ENCODE measurements at regions not wholly inside any gene's neighbourhood (a gene's known extent, or its start where the extent isn't known, plus 50 kb on each side); places are given as distances from the start of the nearest gene placed in this dataset.

- intact Hi-C loops (cut with DNase I) = no loop called here
- WGBS, 2 donors = 67 to 69% methylated on average over 2 of the region's 2 CpGs
- Histone ChIP-seq H3K27me3 (no peaks in the 10 kb centered on the region), H3K27ac (no peak overlapping the region), H3K36me3 (replicated peaks in 1 of 2; ENCODE audit: insufficient read depth in 1 of 2, low read depth in 2 of 2) (no peaks in the 10 kb centered on the region), H3K4me3 (no peak overlapping the region), H3K9me3 (no peaks in the 10 kb centered on the region), H3K4me1 (no peaks in the 10 kb centered on the region)
- TF ChIP-seq, protein P1, sequence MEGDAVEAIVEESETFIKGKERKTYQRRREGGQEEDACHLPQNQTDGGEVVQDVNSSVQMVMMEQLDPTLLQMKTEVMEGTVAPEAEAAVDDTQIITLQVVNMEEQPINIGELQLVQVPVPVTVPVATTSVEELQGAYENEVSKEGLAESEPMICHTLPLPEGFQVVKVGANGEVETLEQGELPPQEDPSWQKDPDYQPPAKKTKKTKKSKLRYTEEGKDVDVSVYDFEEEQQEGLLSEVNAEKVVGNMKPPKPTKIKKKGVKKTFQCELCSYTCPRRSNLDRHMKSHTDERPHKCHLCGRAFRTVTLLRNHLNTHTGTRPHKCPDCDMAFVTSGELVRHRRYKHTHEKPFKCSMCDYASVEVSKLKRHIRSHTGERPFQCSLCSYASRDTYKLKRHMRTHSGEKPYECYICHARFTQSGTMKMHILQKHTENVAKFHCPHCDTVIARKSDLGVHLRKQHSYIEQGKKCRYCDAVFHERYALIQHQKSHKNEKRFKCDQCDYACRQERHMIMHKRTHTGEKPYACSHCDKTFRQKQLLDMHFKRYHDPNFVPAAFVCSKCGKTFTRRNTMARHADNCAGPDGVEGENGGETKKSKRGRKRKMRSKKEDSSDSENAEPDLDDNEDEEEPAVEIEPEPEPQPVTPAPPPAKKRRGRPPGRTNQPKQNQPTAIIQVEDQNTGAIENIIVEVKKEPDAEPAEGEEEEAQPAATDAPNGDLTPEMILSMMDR (IDR thresholded peaks at IDR 0.05) = no peak
- no peak for TF ChIP-seq POLR2A (IDR thresholded peaks at IDR 0.05)
- no peak for ATAC-seq
- DNase-seq = no peak
These were observed 116.9 kb upstream of the KLF3 start for GRCh38 chr4:38547052-38547451.

DNA sequence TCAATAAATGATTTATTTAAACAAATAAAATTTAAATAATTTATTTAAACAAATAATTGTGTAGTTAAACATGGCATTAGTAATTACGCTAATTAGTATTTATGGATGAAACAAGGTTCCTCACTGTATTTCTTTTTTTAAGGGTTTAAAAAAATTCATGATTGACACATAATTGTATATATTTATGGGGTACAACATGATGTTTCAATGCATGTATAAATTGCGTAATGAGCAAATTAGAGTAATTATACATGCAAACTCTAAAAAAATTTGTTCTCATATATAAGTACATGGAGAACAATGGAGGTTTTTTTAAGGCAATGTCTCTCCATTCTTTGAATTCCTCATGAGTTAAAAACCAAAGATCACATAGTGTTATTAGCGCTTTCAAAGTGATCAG lies 115.7 kb upstream of the KLF3 start:
- Histone ChIP-seq H3K36me3 (replicated peaks in 1 of 2; ENCODE audit: insufficient read depth in 1 of 2, low read depth in 2 of 2) (no peaks in the 10 kb centered on the region), H3K27ac (no peak overlapping the region), H3K4me1 (no peaks in the 10 kb centered on the region), H3K27me3 (no peaks in the 10 kb centered on the region), H3K9me3 (no peaks in the 10 kb centered on the region), H3K4me3 (no peak overlapping the region)
- intact Hi-C loops (cut with DNase I) = no loop called here
- no peak for TF ChIP-seq POLR2A (IDR thresholded peaks at IDR 0.05)
- ATAC-seq = no peak
- 93 to 94% methylated on average over 3 of the region's 3 CpGs for WGBS, 2 donors
- DNase-seq = no peak

- no peak for TF ChIP-seq POLR2A (IDR thresholded peaks at IDR 0.05)
- TF ChIP-seq, protein P1 (IDR thresholded peaks at IDR 0.05) = no peak
- 87 to 94% methylated on average over 6 of the region's 6 CpGs for WGBS, 2 donors
These were observed 104.6 kb upstream of the KLF3 start for GRCh38 chr4:38559374-38559773.

GRCh38 chr4:38560340-38560739 lies 103.7 kb upstream of the KLF3 start:
- ATAC-seq = no peak
- intact Hi-C loops (cut with DNase I) = no loop called here
- Histone ChIP-seq H3K27me3 (no peaks in the 10 kb centered on the region), H3K4me1 (no peaks in the 10 kb centered on the region), H3K4me3 (no peak overlapping the region), H3K36me3 (replicated peaks in 1 of 2; ENCODE audit: insufficient read depth in 1 of 2, low read depth in 2 of 2) (no peaks in the 10 kb centered on the region), H3K9me3 (no peaks in the 10 kb centered on the region), H3K27ac (no peak overlapping the region)
- TF ChIP-seq, protein P1 (IDR thresholded peaks at IDR 0.05) = no peak
- TF ChIP-seq POLR2A (IDR thresholded peaks at IDR 0.05) = no peak
- no peak for DNase-seq
- WGBS, 2 donors = 77 to 78% methylated on average over 6 of the region's 6 CpGs

More at GRCh38 chr4:38559374-38559773, 104.6 kb upstream of the KLF3 start:
- Histone ChIP-seq H3K9me3 (no peaks in the 10 kb centered on the region), H3K36me3 (replicated peaks in 1 of 2; ENCODE audit: insufficient read depth in 1 of 2, low read depth in 2 of 2) (no peaks in the 10 kb centered on the region), H3K27ac (no peak overlapping the region), H3K4me1 (no peaks in the 10 kb centered on the region), H3K27me3 (no peaks in the 10 kb centered on the region), H3K4me3 (no peak overlapping the region)
- ATAC-seq (no peak), DNase-seq (no peak)
- intact Hi-C loops (cut with DNase I) = no loop called here

DNA sequence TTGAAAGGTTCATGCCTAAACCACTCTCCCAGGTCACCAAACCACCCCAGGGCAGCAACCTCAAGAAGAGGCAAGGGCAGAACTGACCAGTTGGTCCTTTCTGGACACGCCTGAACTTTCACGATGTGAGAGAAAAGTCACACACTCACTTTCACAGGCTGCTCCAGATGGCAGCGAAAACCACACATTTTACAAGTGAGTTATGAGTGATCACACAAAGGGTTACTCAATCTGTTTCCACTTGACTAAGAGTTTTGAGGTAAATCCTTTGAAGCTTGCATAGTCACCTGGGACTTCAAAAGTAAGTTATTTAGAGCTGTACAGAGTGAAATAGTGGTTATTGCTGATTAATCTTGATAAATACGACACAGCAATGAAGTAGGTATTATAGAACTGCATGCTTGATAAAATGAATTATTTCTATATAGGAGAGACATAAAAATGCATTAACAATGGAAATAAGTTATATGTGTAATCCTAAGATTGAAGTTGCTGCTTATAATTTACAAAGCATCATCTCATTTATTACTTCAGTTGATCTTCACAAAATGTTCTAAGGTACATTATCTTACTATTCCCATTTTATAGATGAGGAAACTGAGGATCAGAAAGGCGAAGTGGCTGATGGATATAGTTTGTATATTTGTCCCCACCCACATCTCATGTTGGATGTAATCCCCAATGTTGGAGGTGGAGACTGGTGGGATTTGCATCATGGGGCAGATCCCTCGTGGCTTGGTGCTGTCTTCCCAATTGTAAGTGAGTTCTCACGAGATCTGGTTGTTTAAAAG lies 103.0 kb upstream of the KLF3 start:
- no peak overlapping the region for H3K27ac ChIP-seq
- no peaks in the 10 kb centered on the region for H3K9me3 ChIP-seq
- WGBS, 2 donors = 74 to 75% methylated on average over 7 of the region's 7 CpGs
- DNase-seq (no peak), ATAC-seq (no peak)
- H3K4me3 ChIP-seq = no peak overlapping the region
- H3K36me3 ChIP-seq (replicated peaks in 1 of 2; ENCODE audit: insufficient read depth in 1 of 2, low read depth in 2 of 2) = no peaks in the 10 kb centered on the region
- TF ChIP-seq, protein P1 (IDR thresholded peaks at IDR 0.05) = no peak
- TF ChIP-seq POLR2A (IDR thresholded peaks at IDR 0.05) = no peak
- H3K4me1 ChIP-seq = no peaks in the 10 kb centered on the region
- no peaks in the 10 kb centered on the region for H3K27me3 ChIP-seq
- intact Hi-C loops (cut with DNase I) = no loop called here
